ENCODE measurements at regions not wholly inside any gene's neighbourhood (a gene's known extent, or its start where the extent isn't known, plus 50 kb on each side); places are given as distances from the start of the nearest gene placed in this dataset.

GRCh38 chr2:105469781-105470180 lies 70.9 kb upstream of the FHL2 start:
- TF ChIP-seq CTCF (IDR thresholded peaks at IDR 0.05 in 2 of 3, conservative IDR thresholded peaks at IDR 0.05 in 1 of 3; ENCODE audit: borderline replicate concordance in 1 of 3, insufficient read depth in 1 of 3, low read depth in 2 of 3, low read length in 2 of 3), result no peak
- TF ChIP-seq POLR2A (IDR thresholded peaks at IDR 0.05; ENCODE audit: borderline replicate concordance, extremely low read depth, insufficient read depth, insufficient read length), result no peak
- TF ChIP-seq JUND (IDR thresholded peaks at IDR 0.05), result no peak
- no peak for TF ChIP-seq ELF1 (IDR thresholded peaks at IDR 0.05; ENCODE audit: borderline replicate concordance, low read depth)
- TF ChIP-seq POLR2AphosphoS5 (IDR thresholded peaks at IDR 0.05; ENCODE audit: low read depth, low read length), result no peak
- no peak for TF ChIP-seq REST (IDR thresholded peaks at IDR 0.05; ENCODE audit: low read depth)
- TF ChIP-seq ATF3 (IDR thresholded peaks at IDR 0.05), result no peak
- no peak for TF ChIP-seq CEBPB (IDR thresholded peaks at IDR 0.05; ENCODE audit: low read depth)
- TF ChIP-seq MAX (IDR thresholded peaks at IDR 0.05), result no peak
- TF ChIP-seq EZH2 (IDR thresholded peaks at IDR 0.05), result no peak

Measured in HCT116 (cell line).